ENCODE measurements at regions not wholly inside any gene's neighbourhood (a gene's known extent, or its start where the extent isn't known, plus 50 kb on each side); places are given as distances from the start of the nearest gene placed in this dataset.

DNA sequence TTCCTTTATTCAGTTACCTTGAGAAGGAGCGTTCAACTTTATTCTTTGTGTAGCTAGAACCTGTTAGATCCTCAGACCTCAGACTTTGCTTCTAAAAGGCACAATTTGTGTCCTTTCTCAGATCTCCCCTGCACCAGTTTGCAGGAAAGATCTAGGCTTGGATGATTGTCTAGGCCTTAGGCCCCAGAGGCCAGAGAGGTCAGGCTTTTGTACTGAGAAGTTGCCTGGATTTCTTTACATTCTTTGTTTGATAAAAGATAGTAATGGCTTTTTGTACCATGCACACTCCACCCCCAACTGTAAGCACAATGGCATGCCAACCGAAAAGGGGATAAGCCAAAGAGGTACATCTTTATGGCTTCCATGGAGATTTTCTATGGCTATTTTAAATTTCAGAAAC lies 719.6 kb upstream of the NR2F2 start:
- TF ChIP-seq, protein P1, sequence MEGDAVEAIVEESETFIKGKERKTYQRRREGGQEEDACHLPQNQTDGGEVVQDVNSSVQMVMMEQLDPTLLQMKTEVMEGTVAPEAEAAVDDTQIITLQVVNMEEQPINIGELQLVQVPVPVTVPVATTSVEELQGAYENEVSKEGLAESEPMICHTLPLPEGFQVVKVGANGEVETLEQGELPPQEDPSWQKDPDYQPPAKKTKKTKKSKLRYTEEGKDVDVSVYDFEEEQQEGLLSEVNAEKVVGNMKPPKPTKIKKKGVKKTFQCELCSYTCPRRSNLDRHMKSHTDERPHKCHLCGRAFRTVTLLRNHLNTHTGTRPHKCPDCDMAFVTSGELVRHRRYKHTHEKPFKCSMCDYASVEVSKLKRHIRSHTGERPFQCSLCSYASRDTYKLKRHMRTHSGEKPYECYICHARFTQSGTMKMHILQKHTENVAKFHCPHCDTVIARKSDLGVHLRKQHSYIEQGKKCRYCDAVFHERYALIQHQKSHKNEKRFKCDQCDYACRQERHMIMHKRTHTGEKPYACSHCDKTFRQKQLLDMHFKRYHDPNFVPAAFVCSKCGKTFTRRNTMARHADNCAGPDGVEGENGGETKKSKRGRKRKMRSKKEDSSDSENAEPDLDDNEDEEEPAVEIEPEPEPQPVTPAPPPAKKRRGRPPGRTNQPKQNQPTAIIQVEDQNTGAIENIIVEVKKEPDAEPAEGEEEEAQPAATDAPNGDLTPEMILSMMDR (IDR thresholded peaks at IDR 0.05), result no peak
- TF ChIP-seq POLR2AphosphoS5 (IDR thresholded peaks at IDR 0.05), result no peak
- TF ChIP-seq EP300 (IDR thresholded peaks at IDR 0.05), result no peak

Measured in suprapubic skin (tissue), 4 donors.